ENCODE measurements at regions not wholly inside any gene's neighbourhood (a gene's known extent, or its start where the extent isn't known, plus 50 kb on each side); places are given as distances from the start of the nearest gene placed in this dataset.

DNA sequence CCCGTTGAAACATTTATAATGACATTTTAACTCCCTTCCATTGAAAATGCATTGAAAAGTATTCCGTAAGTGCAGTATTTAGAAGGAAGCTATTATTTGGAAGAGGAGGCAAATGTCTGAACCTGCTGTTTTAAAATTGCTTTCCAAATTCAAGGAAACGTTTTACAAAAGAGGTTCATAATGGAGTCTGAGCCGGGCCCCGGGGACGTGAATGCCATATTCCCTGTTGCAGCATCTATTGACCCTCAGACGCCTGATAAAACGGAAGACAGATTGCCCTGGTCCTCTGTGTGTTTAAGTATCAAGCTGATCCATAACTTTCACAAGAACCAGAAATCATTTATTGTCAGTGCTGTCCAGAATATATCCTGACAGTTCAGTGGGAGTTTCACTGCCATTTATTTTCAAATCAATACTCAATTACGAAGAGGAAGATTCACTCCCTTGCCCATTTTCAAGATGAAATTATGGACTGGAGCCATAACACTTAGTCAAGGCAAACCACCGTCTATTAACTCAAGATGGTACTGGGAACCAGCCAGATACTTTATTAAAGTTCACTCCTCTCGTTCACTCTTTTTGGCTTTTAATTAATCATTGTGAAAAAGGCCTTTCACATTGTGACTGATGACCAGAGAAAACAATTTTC lies 435.7 kb upstream of the PFKP start:
- no peak for DNase-seq

DNA sequence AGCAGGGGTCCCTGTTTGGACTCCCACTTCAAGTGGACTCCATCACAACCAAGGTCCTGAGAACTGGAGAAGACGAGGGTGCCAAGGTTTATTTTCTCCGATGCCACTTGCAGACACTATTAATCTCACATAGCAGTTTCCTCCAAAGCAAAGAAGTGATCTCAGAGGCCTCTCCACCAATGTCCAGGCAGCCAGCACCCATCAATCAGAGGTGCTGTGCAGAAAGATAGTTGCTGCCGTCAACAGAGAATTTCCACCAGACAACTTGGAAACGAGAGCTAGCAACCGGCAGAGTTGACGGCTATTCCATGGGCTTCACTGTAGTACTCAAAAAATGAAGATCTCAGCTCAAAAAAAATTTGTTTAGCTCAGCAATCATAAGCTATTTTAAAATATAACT lies 438.6 kb upstream of the PFKP start:
- DNase-seq, result no peak

GRCh38 chr10:2627969-2628368 lies 439.4 kb upstream of the PFKP start:
- DNase-seq, result no peak

DNA sequence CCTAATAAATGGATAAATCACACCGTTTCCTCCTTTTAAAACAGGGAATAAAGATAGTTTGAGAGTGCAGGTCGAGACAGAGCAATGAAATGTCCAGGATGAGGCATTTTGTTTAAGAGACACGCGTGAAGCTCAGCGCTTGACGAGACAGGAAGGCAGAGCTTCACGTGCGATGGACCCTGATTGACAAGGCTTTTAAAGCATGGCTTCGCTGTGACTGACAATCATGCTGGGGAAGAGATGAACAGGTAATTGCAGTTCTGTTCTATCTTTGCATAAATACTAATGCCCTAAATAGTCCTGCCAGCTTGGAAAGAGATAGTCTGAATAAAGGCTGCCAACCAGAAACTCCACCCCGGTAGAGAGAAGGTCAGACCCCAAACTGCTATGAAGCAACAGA lies 442.3 kb upstream of the PFKP start:
- no peak for DNase-seq

GRCh38 chr10:2623675-2624274 lies 443.6 kb upstream of the PFKP start:
- DNase-seq, result no peak

GRCh38 chr10:2620827-2621521 lies 446.4 kb upstream of the PFKP start:
- DNase-seq, result no peak

DNA sequence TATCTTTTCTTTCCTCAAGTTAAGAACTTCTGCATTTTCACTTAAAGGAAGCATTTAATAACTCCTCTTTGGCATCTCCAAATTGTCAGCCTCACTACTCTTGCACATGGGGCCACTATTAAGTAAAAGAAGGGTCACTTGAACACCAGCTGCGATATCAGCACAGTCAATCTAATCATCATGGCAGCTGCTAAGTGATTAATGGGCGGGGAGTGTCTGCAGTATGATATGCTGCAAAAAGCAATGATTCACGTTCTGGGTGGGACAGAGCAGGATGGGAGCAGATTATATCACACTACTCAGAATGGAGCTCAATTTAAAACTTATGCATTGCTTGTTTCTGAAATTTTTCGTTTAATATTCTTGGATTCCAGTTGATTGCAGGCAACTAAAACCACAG lies 447.4 kb upstream of the PFKP start:
- DNase-seq, result no peak

DNA sequence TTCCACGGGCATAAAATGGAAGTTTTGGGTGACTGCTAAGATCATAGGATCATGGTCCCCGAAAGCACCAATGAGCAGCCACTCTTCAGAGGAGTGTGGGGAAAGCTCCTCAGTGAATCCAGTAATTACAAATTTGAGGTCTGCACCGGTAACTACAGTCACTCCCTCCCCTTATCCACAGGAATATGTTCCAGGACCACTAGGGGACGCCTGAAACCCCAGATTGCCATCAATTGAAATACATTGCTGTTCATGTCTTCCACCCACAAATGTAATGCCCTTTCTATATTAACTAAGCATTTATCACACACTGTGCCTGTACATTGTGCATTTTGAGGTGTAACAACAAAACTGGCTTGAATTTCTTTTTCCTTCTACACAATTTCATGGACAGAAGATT lies 447.9 kb upstream of the PFKP start:
- peak; percentile 19 to 55 (median 42) for DNase-seq

GRCh38 chr10:2618690-2619089 lies 448.7 kb upstream of the PFKP start:
- DNase-seq, result no peak

GRCh38 chr10:2616215-2616614 lies 451.1 kb upstream of the PFKP start:
- no peak for DNase-seq

DNA sequence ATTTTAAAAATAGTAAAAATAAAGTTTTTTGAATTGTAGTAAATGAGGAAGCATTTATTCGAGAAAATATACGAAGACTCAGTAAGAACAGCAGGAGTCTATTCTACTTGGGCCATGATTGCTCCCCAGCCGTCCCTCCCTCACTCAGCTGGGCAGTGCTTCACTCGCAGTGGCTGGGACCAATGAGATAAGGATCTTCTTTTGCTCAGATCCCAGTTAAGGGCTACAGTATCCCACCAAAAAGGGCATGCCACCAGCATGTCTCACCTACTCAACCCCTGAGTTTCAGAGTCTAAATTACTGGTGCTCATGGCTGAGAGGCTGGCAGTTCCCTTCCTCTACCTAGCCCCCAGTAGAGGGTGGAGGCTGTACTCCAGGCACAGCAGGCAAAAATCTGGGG lies 455.7 kb upstream of the PFKP start:
- no peak for DNase-seq

DNA sequence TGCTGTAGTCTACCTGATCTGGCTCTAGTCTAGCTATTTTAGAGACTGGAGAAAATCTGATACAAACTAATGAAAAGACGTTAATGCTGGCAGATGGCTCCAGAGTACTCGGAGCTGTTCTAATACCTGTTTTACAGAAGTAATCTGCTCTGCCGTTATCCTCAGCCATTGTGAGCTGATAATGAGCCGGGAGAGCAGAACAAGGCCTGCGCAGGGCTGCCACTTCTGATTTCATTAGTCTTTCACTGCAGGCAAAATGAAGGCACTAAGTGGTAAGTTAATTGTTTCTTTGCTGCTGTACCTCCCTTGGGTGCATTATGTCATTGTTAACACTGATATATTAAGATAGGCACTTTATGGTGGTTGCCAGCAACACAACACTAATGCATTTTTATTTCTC lies 456.4 kb upstream of the PFKP start:
- no peak for DNase-seq

- DNase-seq, result no peak
These were observed 462.5 kb upstream of the PFKP start for GRCh38 chr10:2604891-2605290.

- DNase-seq, result no peak
These were observed 467.8 kb upstream of the PFKP start for GRCh38 chr10:2599571-2599970.

- DNase-seq, result peak in 1 of 3 donors; percentile 4
These were observed 474.8 kb upstream of the PFKP start for GRCh38 chr10:2592360-2593160.

GRCh38 chr10:2589196-2589595 lies 478.2 kb upstream of the PFKP start:
- DNase-seq, result peak in 1 of 3 donors; percentile 7

GRCh38 chr10:2584385-2584784 lies 483.0 kb upstream of the PFKP start:
- no peak for DNase-seq

GRCh38 chr10:2576892-2577291 lies 490.5 kb upstream of the PFKP start:
- no peak for DNase-seq

GRCh38 chr10:2575460-2575859 lies 491.9 kb upstream of the PFKP start:
- no peak for DNase-seq

- no peak for DNase-seq
These were observed 494.7 kb upstream of the PFKP start for GRCh38 chr10:2572611-2573010.

- DNase-seq, result no peak
These were observed 510.5 kb upstream of the PFKP start for GRCh38 chr10:2556883-2557282.

DNA sequence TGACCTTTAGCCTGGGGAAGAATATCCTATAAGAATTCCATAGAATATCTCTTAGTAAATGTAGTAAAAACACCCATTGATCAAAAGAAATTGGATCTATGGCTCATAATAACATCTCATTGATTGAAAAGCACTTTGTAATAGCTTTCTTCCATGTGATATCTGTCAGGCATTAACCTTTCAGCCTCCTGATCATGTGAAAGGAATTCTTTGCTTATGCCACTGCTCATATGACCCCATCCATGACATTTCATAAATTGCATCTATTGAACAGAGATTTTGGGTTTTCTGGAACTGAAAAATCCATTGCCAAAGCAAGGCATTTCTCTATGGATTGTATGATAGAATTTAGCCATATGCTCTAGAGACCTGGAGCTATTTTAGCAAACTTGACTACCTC lies 519.3 kb upstream of the PFKP start:
- DNase-seq, result no peak

DNA sequence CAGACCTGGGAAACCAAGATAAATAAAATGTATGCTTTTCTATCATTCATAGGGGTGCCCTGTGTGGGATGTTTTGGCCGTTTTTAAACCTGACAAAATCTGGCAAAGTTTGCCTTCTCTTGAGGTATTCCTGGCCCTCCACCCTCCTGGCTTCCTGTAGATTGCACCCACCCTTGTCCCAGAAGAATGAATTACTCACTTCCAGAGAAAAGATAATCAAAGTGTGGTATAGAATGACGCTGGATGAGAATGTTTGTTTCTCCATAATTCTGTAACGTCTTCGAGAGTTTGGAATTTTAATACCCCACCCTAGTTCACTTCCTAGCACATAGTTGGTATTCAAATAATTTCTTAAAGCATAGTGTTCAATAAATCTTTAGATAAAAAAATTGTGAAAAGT lies 519.7 kb upstream of the PFKP start:
- no peak for DNase-seq

All from muscle of back (tissue), 3 donors.